Adipocyte (in vitro differentiated cells): ENCODE measurements at regions not wholly inside any gene's neighbourhood (a gene's known extent, or its start where the extent isn't known, plus 50 kb on each side); places are given as distances from the start of the nearest gene placed in this dataset.

Source experiments
- DNase-seq: peaks from one replicate; pipeline ENCODE4 v3.0.0-alpha.2; 2015; ENCODE audit warnings: low read depth
- H3K27me3 ChIP-seq: replicated peaks from 2 replicates; pipeline ENCODE4 v1.7.0; 2013; ENCODE audit warnings: mild to moderate bottlenecking, low read length, moderate library complexity; ENCODE audit not compliant: control insufficient read depth, insufficient read depth
- H3K36me3 ChIP-seq: 2 replicates; pipeline ENCODE4 v1.7.0; 2013; ENCODE audit warnings: low read length, mild to moderate bottlenecking, moderate library complexity; ENCODE audit not compliant: control insufficient read depth, insufficient read depth, severe bottlenecking
- H3K4me1 ChIP-seq: 2 replicates; pipeline ENCODE4 v1.7.0; 2013; ENCODE audit warnings: mild to moderate bottlenecking, low read length, moderate library complexity; ENCODE audit not compliant: control insufficient read depth, insufficient read depth
- H3K4me3 ChIP-seq: 2 replicates; pipeline ENCODE4 v1.7.0; 2013; ENCODE audit warnings: mild to moderate bottlenecking, low read length, moderate library complexity
- H3K9ac ChIP-seq: 2 replicates; pipeline ENCODE4 v1.7.0; 2013; ENCODE audit warnings: mild to moderate bottlenecking, low read length, moderate library complexity
- H3K9me3 ChIP-seq: 2 replicates; pipeline ENCODE4 v1.7.0; 2013; ENCODE audit warnings: mild to moderate bottlenecking, low read length, moderate library complexity; ENCODE audit not compliant: control insufficient read depth

DNA sequence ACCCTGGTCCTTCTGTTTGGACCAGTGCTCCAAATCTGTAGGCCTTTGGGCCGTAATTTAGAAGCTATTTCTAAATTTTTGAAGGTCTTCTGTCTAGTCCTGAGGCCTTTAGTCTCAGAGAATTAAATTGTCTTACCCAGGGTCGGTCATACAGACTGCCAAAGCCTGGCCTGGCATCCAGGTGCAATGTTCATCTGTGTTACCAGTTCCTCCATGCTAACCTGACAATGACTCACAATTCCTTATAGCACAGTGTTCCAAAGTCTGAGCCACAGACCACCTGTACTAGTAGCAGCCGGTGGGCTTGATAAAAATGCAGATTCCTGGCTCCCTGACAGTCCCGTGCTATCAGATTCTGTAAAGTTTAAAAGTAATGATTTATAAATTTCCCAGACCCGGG is 77.7 kb upstream of the MAP4K3 start:
- Histone ChIP-seq H3K4me3 (no peak overlapping the region), H3K9me3 (no peaks in the 10 kb centered on the region), H3K27me3 (no peaks in the 10 kb centered on the region), H3K4me1 (peaks cover 50% of the 10 kb centered on the region), H3K9ac (no peak overlapping the region), H3K36me3 (no peaks in the 10 kb centered on the region)
- no peak for DNase-seq

DNA sequence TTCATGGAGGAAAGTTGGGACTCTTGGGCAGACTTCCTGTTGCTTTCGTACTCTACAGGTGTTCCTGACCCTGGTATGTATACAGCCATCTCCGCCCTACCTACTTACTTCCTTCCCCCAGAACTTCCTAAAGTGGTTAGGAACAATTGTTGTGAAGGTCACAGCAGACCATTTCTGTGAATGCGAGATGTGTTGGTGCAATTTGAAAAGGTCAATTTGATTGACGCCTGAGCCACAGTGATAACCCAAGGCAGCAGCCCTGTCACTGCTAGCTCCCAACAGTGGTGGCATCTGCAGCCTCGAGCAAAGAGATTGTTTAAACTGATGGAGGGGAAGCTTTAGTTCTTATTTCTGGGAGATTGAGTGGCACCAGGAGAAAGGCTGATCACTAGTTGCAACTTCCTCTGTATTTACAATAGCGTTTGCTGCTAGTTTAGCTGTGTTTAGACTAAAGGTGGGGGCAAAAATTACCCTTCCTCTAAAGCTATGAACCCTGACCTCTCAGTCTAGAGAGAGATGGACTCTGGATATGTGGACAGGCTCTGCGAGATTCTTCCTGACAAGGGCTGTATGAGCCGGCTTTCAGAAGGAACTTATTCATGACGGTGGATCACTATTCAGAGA is 78.3 kb upstream of the MAP4K3 start:
- Histone ChIP-seq H3K9me3 (no peaks in the 10 kb centered on the region), H3K36me3 (no peaks in the 10 kb centered on the region), H3K27me3 (no peaks in the 10 kb centered on the region), H3K9ac (no peak overlapping the region), H3K4me1 (peaks cover 50% of the 10 kb centered on the region), H3K4me3 (no peak overlapping the region)
- DNase-seq, result no peak

- DNase-seq, result no peak
- no peaks in the 10 kb centered on the region for H3K36me3 ChIP-seq
- H3K4me1 ChIP-seq, result peaks cover 50% of the 10 kb centered on the region
- no peaks in the 10 kb centered on the region for H3K9me3 ChIP-seq
- H3K4me3 ChIP-seq, result no peak overlapping the region
- no peaks in the 10 kb centered on the region for H3K27me3 ChIP-seq
- H3K9ac ChIP-seq, result no peak overlapping the region
These were observed 78.8 kb upstream of the MAP4K3 start for GRCh38 chr2:39515897-39516346.

GRCh38 chr2:39516347-39517101 is 79.4 kb upstream of the MAP4K3 start:
- no peaks in the 10 kb centered on the region for H3K27me3 ChIP-seq
- peak; percentile 79 for DNase-seq
- H3K4me3 ChIP-seq, result no peak overlapping the region
- H3K4me1 ChIP-seq, result peaks cover 44% of the 10 kb centered on the region
- peaks cover 4% of the 10 kb centered on the region for H3K9me3 ChIP-seq
- H3K9ac ChIP-seq, result no peak overlapping the region
- no peaks in the 10 kb centered on the region for H3K36me3 ChIP-seq

DNA sequence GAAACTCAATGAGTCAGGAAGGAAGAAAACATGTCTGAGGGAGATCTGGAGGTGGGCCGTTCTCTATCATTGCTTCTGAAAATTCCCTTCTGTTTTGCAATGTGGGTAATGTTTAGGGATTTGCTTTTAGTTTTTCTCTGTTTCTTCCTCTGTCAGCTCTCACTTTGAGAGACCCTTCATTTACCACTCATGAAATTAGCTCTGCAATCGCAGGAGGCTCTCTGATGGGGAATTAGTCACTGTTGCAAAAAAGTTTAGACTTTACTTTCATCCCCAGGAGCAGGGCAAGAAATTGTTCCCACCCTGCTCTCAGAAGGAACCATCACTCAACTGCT is 80.0 kb upstream of the MAP4K3 start:
- Histone ChIP-seq H3K27me3 (no peaks in the 10 kb centered on the region), H3K36me3 (no peaks in the 10 kb centered on the region), H3K4me3 (peak overlapping the region; percentile 39), H3K4me1 (peaks cover 39% of the 10 kb centered on the region), H3K9ac (peak overlapping the region; percentile 13), H3K9me3 (peaks cover 10% of the 10 kb centered on the region)
- DNase-seq, result no peak

DNA sequence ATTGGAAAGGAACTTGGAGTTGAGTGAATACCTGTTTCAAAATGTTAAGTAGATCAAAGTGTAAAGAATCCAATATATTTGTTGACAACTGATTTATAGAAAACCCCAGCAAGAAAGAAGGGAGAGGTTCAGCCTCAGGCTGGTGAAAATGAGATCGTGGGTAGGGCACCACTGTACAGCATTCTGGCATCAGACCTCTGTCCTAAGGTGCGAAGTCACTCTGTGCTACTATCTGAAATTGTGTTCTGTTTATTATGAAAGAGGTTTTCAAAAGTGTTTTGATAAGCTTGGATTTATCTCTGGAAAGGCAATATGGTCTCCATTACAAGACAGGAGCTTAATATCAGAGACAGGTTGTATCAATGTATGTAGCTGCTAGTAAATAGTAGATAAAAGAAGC is 80.5 kb upstream of the MAP4K3 start:
- H3K36me3 ChIP-seq, result no peaks in the 10 kb centered on the region
- peaks cover 39% of the 10 kb centered on the region for H3K4me1 ChIP-seq
- H3K4me3 ChIP-seq, result peak overlapping the region; percentile 39
- H3K9ac ChIP-seq, result peak overlapping the region; percentile 13
- no peaks in the 10 kb centered on the region for H3K27me3 ChIP-seq
- H3K9me3 ChIP-seq, result peaks cover 13% of the 10 kb centered on the region
- no peak for DNase-seq

DNA sequence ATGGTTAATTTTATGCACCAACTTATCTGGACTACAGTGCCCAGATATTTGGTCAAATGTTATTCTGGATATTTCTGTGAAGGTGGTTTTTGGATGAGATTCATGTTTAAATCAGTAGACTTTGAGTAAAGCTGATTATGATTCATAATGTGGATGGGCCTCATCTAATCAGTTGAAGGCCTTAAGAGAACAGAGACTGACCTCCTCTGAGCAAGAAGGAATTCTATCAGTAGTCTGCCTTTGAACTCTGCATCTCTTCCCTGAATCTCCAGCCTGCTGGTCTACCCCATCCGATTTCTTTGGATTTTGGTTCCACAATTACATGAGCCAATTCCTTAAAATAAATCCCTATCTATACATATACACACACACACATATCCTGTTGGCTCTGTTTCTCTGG is 82.8 kb upstream of the MAP4K3 start:
- Histone ChIP-seq H3K9ac (no peak overlapping the region), H3K4me1 (peaks cover 45% of the 10 kb centered on the region), H3K4me3 (no peak overlapping the region), H3K36me3 (no peaks in the 10 kb centered on the region), H3K9me3 (peaks cover 13% of the 10 kb centered on the region), H3K27me3 (no peaks in the 10 kb centered on the region)
- no peak for DNase-seq

- no peak overlapping the region for H3K4me3 ChIP-seq
- no peaks in the 10 kb centered on the region for H3K27me3 ChIP-seq
- peak overlapping the region; percentile 43 for H3K9ac ChIP-seq
- H3K9me3 ChIP-seq, result peaks cover 13% of the 10 kb centered on the region
- peak; percentile 69 for DNase-seq
- H3K4me1 ChIP-seq, result peaks cover 47% of the 10 kb centered on the region
- H3K36me3 ChIP-seq, result no peaks in the 10 kb centered on the region
These were observed 84.9 kb upstream of the MAP4K3 start for GRCh38 chr2:39521876-39522517.

GRCh38 chr2:39522518-39522877 is 85.4 kb upstream of the MAP4K3 start:
- Histone ChIP-seq H3K4me3 (no peak overlapping the region), H3K4me1 (peaks cover 42% of the 10 kb centered on the region), H3K9me3 (peaks cover 13% of the 10 kb centered on the region), H3K36me3 (no peaks in the 10 kb centered on the region), H3K9ac (peak overlapping the region; percentile 43), H3K27me3 (no peaks in the 10 kb centered on the region)
- no peak for DNase-seq

GRCh38 chr2:39523308-39524044 is 86.4 kb upstream of the MAP4K3 start:
- Histone ChIP-seq H3K9ac (peak overlapping the region; percentile 68), H3K9me3 (peaks cover 13% of the 10 kb centered on the region), H3K27me3 (no peaks in the 10 kb centered on the region), H3K4me3 (peak overlapping the region; percentile 60), H3K36me3 (no peaks in the 10 kb centered on the region), H3K4me1 (peaks cover 38% of the 10 kb centered on the region)
- peak; percentile 90 for DNase-seq

GRCh38 chr2:39524061-39524460 is 87.0 kb upstream of the MAP4K3 start:
- peaks cover 38% of the 10 kb centered on the region for H3K4me1 ChIP-seq
- peak overlapping the region; percentile 60 for H3K4me3 ChIP-seq
- H3K9me3 ChIP-seq, result peaks cover 13% of the 10 kb centered on the region
- DNase-seq, result no peak
- H3K36me3 ChIP-seq, result no peaks in the 10 kb centered on the region
- H3K27me3 ChIP-seq, result no peaks in the 10 kb centered on the region
- peak overlapping the region; percentile 68 for H3K9ac ChIP-seq
